H9 (cell line): ENCODE measurements at regions not wholly inside any gene's neighbourhood (a gene's known extent, or its start where the extent isn't known, plus 50 kb on each side); places are given as distances from the start of the nearest gene placed in this dataset.

ENCODE experiments used
- DNase-seq: peaks from one replicate; pipeline ENCODE4 v3.0.0-alpha.2; 2017
- H2AFZ ChIP-seq: one replicate; pipeline ENCODE4 v1.6.1; 2013; ENCODE audit warnings: mild to moderate bottlenecking, low read length, control low read depth, moderate library complexity
- H2AK5ac ChIP-seq: 2 replicates; pipeline ENCODE4 v1.6.1; 2013; ENCODE audit warnings: low read length, control low read depth, mixed read lengths; ENCODE audit not compliant: insufficient read length
- H2BK120ac ChIP-seq: one replicate; pipeline ENCODE4 v1.6.1; 2013; ENCODE audit warnings: low read depth, mild to moderate bottlenecking, low read length, control low read depth, inconsistent platforms; ENCODE audit not compliant: poor library complexity, severe bottlenecking
- H2BK12ac ChIP-seq: 2 replicates; pipeline ENCODE4 v1.6.1; 2013; ENCODE audit warnings: low read length, control low read depth, mixed read lengths, low read depth; ENCODE audit not compliant: insufficient read length
- H2BK15ac ChIP-seq: 2 replicates; pipeline ENCODE4 v1.6.1; 2013; ENCODE audit warnings: low read depth, low read length, control low read depth
- H2BK20ac ChIP-seq: one replicate; pipeline ENCODE4 v1.6.1; 2013; ENCODE audit warnings: low read depth, mild to moderate bottlenecking, low read length, control low read depth, inconsistent platforms; ENCODE audit not compliant: poor library complexity, severe bottlenecking
- H2BK5ac ChIP-seq: 2 replicates; pipeline ENCODE4 v1.6.1; 2013; ENCODE audit warnings: low read length, control low read depth, mixed read lengths; ENCODE audit not compliant: insufficient read length
- H3K14ac ChIP-seq: 2 replicates; pipeline ENCODE4 v1.6.1; 2013; ENCODE audit warnings: low read length, control low read depth; ENCODE audit not compliant: insufficient read depth
- H3K18ac ChIP-seq: 2 replicates; pipeline ENCODE4 v1.6.1; 2013; ENCODE audit warnings: low read depth, mild to moderate bottlenecking, mixed read lengths, low read length, control low read depth; ENCODE audit not compliant: insufficient read length
- H3K23ac ChIP-seq: 2 replicates; pipeline ENCODE4 v1.6.1; 2013; ENCODE audit warnings: low read length, control low read depth, mixed read lengths, low read depth; ENCODE audit not compliant: insufficient read length
- H3K23me2 ChIP-seq: 2 replicates; pipeline ENCODE4 v1.6.1; 2013; ENCODE audit warnings: low read depth, mild to moderate bottlenecking, mixed read lengths, low read length, control low read depth; ENCODE audit not compliant: insufficient read length, poor library complexity, severe bottlenecking
- H3K27ac ChIP-seq: 2 replicates; pipeline ENCODE4 v1.5.1; 2013; ENCODE audit warnings: low read length, control low read depth, mixed read lengths, low read depth; ENCODE audit not compliant: insufficient read length
- H3K27me3 ChIP-seq: 2 replicates; pipeline ENCODE4 v1.6.1; 2013; ENCODE audit warnings: low read length, control low read depth, inconsistent platforms; ENCODE audit not compliant: insufficient read depth
- H3K4ac ChIP-seq: 2 replicates; pipeline ENCODE4 v1.6.1; 2013; ENCODE audit warnings: low read depth, mild to moderate bottlenecking, control low read depth, inconsistent platforms, low read length, moderate library complexity
- H3K4me1 ChIP-seq: 2 replicates; pipeline ENCODE4 v1.6.1; 2013; ENCODE audit warnings: low read length, control low read depth, inconsistent platforms; ENCODE audit not compliant: insufficient read depth
- H3K4me2 ChIP-seq: 2 replicates; pipeline ENCODE4 v1.6.1; 2013; ENCODE audit warnings: low read length, control low read depth, mixed read lengths; ENCODE audit not compliant: insufficient read length, insufficient read depth
- H3K56ac ChIP-seq: 2 replicates; pipeline ENCODE4 v1.6.1; 2013; ENCODE audit warnings: low read depth, mild to moderate bottlenecking, mixed read lengths, low read length, control low read depth; ENCODE audit not compliant: insufficient read length
- H3K79me1 ChIP-seq: 2 replicates; pipeline ENCODE4 v1.6.1; 2013; ENCODE audit warnings: low read depth, mild to moderate bottlenecking, moderate library complexity, low read length, control low read depth, inconsistent platforms; ENCODE audit not compliant: insufficient read depth, poor library complexity, severe bottlenecking
- H3K79me2 ChIP-seq: 2 replicates; pipeline ENCODE4 v1.6.1; 2013; ENCODE audit warnings: low read length, control low read depth, inconsistent platforms; ENCODE audit not compliant: insufficient read depth
- H3K9ac ChIP-seq: 2 replicates; pipeline ENCODE4 v1.6.1; 2013; ENCODE audit warnings: low read length, control low read depth, mixed read lengths; ENCODE audit not compliant: insufficient read length; ENCODE audit errors: extremely low read depth
- H3K9me3 ChIP-seq: one replicate; pipeline ENCODE4 v1.6.1; 2013; ENCODE audit warnings: low read depth, low read length, inconsistent platforms; ENCODE audit not compliant: control insufficient read depth
- H3T11ph ChIP-seq: one replicate; pipeline ENCODE4 v1.6.1; 2013; ENCODE audit warnings: mild to moderate bottlenecking, low read length, control low read depth, inconsistent platforms
- H4K20me1 ChIP-seq: one replicate; pipeline ENCODE4 v1.6.1; 2013; ENCODE audit not compliant: control insufficient read depth, insufficient read length, insufficient read depth
- H4K5ac ChIP-seq: 2 replicates; pipeline ENCODE4 v1.6.1; 2013; ENCODE audit warnings: low read depth, mild to moderate bottlenecking, mixed read lengths, low read length, control low read depth; ENCODE audit not compliant: insufficient read length
- H4K8ac ChIP-seq: replicated peaks from 2 replicates; pipeline ENCODE4 v1.6.1; 2013; ENCODE audit warnings: low read length, control low read depth, mixed read lengths, low read depth; ENCODE audit not compliant: insufficient read length
- H4K91ac ChIP-seq: 2 replicates; pipeline ENCODE4 v1.6.1; 2013; ENCODE audit warnings: low read depth, mild to moderate bottlenecking, moderate library complexity, mixed read lengths, low read length, control low read depth; ENCODE audit not compliant: insufficient read length
- H3K27ac Mint-ChIP-seq, 3 experiments: 2 replicates in 2 of 3; 3 replicates in 1 of 3; pipeline ENCODE4 v1.8.0; 2020 to 2021; ENCODE audit warnings: mixed read lengths in 3 of 3, mild to moderate bottlenecking in 1 of 3, moderate library complexity in 1 of 3
- H3K27me3 Mint-ChIP-seq: 2 replicates; pipeline ENCODE4 v1.8.0; 2021; ENCODE audit warnings: low read depth, mild to moderate bottlenecking, moderate library complexity, mixed read lengths
- H3K36me3 Mint-ChIP-seq, 3 experiments: 2 replicates in 2 of 3; 3 replicates in 1 of 3; pipeline ENCODE4 v1.8.0; 2020 to 2021; ENCODE audit warnings: low read depth in 3 of 3, mixed read lengths in 3 of 3; ENCODE audit not compliant: insufficient read depth in 1 of 3
- H3K4me1 Mint-ChIP-seq, 2 experiments: 2 replicates each; pipeline ENCODE4 v1.8.0; 2020; ENCODE audit warnings: mixed read lengths in 2 of 2
- H3K4me3 Mint-ChIP-seq, 2 experiments: 2 replicates in 1 of 2; 3 replicates in 1 of 2; pipeline ENCODE4 v1.8.0; 2020 to 2021; ENCODE audit warnings: mild to moderate bottlenecking in 2 of 2, mixed read lengths in 2 of 2, moderate library complexity in 1 of 2
- H3K9me3 Mint-ChIP-seq, 2 experiments: 2 replicates in 1 of 2; 3 replicates in 1 of 2; pipeline ENCODE4 v1.8.0; 2020; ENCODE audit warnings: mild to moderate bottlenecking in 2 of 2, mixed read lengths in 2 of 2, moderate library complexity in 1 of 2
- CTCF ChIP-seq: fragments of 200-600 bp; sonication (generic); conservative IDR thresholded peaks from 3 replicates; pipeline ENCODE4 v1.8.0; 2021; ENCODE audit warnings: antibody characterized with exemption, mild to moderate bottlenecking
- WGBS: extraction: QIAGEN DNeasy Blood & Tissue Kit; methylation state at CpG from one replicate; pipeline ENCODE4 v1.1.7; 2013; ENCODE audit warnings: missing lambda C conversion rate, low lambda C conversion rate, mixed read lengths; ENCODE audit not compliant: insufficient read length; ENCODE audit errors: extremely low coverage; 5-methylcytosine and 5-hydroxymethylcytosine counted together

DNA sequence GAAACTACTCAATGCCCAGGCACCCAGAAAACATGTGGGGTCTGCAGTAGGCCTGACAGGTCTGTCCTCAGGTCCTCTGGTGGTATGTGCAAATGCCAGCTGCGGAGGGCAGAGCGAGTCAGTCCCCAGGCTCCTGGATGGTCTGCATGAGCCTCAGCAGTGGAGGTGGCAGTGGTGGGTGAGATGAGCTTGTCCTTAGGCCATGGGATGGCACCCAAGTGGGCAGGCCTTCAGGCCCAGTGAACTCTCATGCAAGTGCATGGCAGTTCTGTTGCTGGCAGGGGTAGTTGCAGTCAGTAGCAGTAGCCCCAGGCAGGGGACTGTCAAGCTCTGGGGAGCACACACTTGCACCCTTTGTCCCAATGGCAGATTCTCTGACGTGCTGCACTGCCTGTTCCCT is 106.3 kb upstream of the ANXA10 start:
- H2BK120ac ChIP-seq, result no peak overlapping the region
- TF ChIP-seq CTCF, result no peak
- no peak overlapping the region for H3K4me2 ChIP-seq
- WGBS, result no CpG with 5 or more reads among the region's 3 CpGs
- DNase-seq, result no peak
- Mint-ChIP-seq H3K9me3 (peaks cover 12 to 15% of the 10 kb centered on the region in 2 experiments; a peak in 4 of 5 replicates), H3K4me3 (no peak overlapping the region), H3K27ac (no peak overlapping the region; a peak in 1 of 7 replicates), H3K27me3 (no peaks in the 10 kb centered on the region), H3K4me1 (no peaks in the 10 kb centered on the region), H3K36me3 (peaks cover 0 to 7% (median 2%) of the 10 kb centered on the region in 3 experiments; a peak in 2 of 7 replicates)
- H4K8ac ChIP-seq, result no peak overlapping the region
- no peak overlapping the region for H2BK5ac ChIP-seq
- no peaks in the 10 kb centered on the region for H3K27me3 ChIP-seq
- H2AK5ac ChIP-seq, result no peak overlapping the region
- H3K79me2 ChIP-seq, result no peaks in the 10 kb centered on the region
- H3K9ac ChIP-seq, result no peak overlapping the region
- H4K5ac ChIP-seq, result no peak overlapping the region
- H3K4me1 ChIP-seq, result no peaks in the 10 kb centered on the region
- no peak overlapping the region for H2AFZ ChIP-seq
- no peaks in the 10 kb centered on the region for H3K9me3 ChIP-seq
- no peak overlapping the region for H3K27ac ChIP-seq
- H3K56ac ChIP-seq, result no peak overlapping the region
- no peak overlapping the region for H3T11ph ChIP-seq
- no peak overlapping the region for H2BK12ac ChIP-seq
- no peaks in the 10 kb centered on the region for H3K79me1 ChIP-seq
- no peak overlapping the region for H3K23ac ChIP-seq
- no peak overlapping the region for H4K91ac ChIP-seq
- H3K18ac ChIP-seq, result no peak overlapping the region
- no peaks in the 10 kb centered on the region for H4K20me1 ChIP-seq
- H3K4ac ChIP-seq, result no peak overlapping the region
- H3K14ac ChIP-seq, result no peak overlapping the region
- no peaks in the 10 kb centered on the region for H3K23me2 ChIP-seq
- no peak overlapping the region for H2BK15ac ChIP-seq
- H2BK20ac ChIP-seq, result no peak overlapping the region
